ENCODE measurements at regions not wholly inside any gene's neighbourhood (a gene's known extent, or its start where the extent isn't known, plus 50 kb on each side); places are given as distances from the start of the nearest gene placed in this dataset.

GRCh38 chrY:13869611-13870010 is 116.7 kb downstream of the VCY start:
- TF ChIP-seq GABPB1 (CRISPR knock-in tag; IDR thresholded peaks at IDR 0.05) (no peak), ZNF264 (CRISPR knock-in tag; IDR thresholded peaks at IDR 0.05) (no peak), STAG1 (CRISPR knock-in tag; IDR thresholded peaks at IDR 0.05) (no peak), RFX5 (IDR thresholded peaks at IDR 0.05; ENCODE audit: low read depth, low read length) (no peak), SRF (IDR thresholded peaks at IDR 0.05; ENCODE audit: low read depth, low read length) (no peak), MTA3 (CRISPR knock-in tag; IDR thresholded peaks at IDR 0.05) (no peak), CTCF (CRISPR knock-in tag; IDR thresholded peaks at IDR 0.05) (no peak), ZZZ3 (CRISPR knock-in tag; IDR thresholded peaks at IDR 0.05; ENCODE audit: borderline replicate concordance) (no peak), ZIK1 (CRISPR knock-in tag; IDR thresholded peaks at IDR 0.05; ENCODE audit: borderline replicate concordance, low read depth) (no peak), MEIS2 (CRISPR knock-in tag; IDR thresholded peaks at IDR 0.05) (no peak), REL (CRISPR knock-in tag; conservative IDR thresholded peaks at IDR 0.05) (no peak), ZKSCAN8 (CRISPR knock-in tag; IDR thresholded peaks at IDR 0.05; ENCODE audit: borderline replicate concordance) (no peak)
